HG03025 (cell line): ENCODE measurements at regions not wholly inside any gene's neighbourhood (a gene's known extent, or its start where the extent isn't known, plus 50 kb on each side); places are given as distances from the start of the nearest gene placed in this dataset.

Experiments used
- ATAC-seq: cut with Tn5 transposase; IDR thresholded peaks from one replicate; pipeline ENCODE4 v1.9.1; 2021; ENCODE audit warnings: mild to moderate bottlenecking, moderate library complexity; ENCODE audit not compliant: unreplicated experiment, low FRiP score

DNA sequence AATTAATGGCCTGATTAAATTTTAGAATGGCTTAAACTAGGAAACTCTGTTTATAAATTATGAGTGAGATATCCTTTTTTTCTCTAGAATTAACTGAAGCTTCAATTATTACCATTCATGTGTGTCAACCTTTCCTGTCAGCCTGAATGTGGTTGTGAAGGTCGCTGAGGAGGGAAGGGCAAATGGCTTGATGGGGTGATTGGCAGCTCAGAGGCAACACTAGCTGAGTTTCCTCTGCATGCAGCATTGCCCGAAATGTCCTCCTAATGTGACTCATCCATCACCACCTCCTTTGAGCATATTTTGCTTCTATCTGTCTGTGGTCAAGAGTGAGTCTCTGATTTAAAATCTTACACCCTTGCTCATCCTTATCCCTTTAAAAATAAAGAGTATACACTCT lies 281.9 kb downstream of the TENT4A start:
- ATAC-seq, result no peak

DNA sequence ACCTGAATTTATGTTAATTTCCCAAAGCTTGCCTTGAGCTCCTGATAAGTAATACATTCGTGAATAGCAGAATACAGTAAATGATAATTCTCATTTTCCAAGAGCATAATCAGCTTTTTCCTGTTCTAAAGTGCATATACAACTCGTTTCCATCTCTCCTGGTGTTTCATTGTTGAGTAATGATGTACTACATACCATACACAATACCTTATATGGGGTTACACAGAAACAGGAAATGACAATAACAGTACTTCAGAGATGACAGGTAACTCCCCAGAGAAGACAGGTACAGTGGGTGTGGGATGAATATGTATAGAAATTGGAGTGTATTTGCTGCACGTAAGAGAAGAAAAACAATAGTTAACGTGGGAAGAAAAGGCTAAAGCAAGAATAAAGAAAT lies 287.1 kb downstream of the TENT4A start:
- ATAC-seq, result no peak

DNA sequence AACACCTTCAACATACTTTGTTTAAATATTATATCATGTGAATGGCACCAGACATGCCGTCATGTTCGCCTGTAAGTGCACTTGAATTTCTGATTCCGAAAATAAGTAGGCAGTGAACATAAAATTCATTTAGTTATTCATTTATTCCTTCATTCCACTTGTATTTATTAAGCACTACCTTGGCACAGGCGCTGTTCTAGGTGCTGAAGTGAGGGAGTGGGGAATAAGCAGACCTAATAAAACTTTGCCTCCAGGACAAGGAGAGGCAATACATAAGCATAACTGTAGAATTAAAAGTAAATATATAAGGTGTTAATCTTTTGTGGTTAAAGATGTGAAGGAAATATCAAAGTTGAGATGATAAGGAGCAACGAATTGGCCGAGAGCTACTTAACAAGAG lies 297.4 kb downstream of the TENT4A start:
- ATAC-seq, result no peak

DNA sequence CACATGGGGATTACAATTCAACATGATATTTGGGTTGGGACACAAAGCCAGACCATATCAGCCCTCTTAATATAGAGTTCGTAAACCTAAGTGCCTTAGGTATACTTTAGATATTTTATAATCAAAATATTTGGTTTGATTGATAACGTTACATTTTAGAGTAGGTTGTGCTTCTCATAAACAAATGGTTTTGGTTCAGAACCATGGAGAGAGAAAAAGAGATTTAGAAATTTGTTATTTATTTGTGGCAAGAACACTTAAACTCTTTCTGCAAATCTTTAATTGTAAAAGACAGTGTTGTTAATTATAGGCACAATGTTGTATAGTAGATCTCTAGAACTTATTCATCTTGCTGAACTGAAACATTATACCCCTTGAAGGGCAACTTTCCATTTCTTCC lies 298.8 kb downstream of the TENT4A start:
- no peak for ATAC-seq

DNA sequence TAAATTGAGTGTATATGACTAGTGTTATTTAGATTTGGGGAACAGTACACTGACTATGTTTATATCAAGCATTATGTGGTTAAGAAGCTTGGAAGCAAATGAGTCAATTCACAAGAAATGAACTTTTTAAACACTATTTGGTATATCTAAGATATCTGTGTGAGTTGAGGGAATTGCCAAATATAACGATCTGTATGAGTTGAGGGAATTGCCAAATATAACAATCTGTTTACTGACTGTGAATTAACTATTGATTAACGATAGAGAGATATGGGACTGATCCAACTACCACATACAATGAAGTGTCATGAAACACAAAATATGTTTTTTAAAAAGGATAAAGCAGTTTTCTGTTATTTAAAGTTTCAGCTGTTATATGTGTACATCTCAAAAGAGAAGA lies 301.4 kb downstream of the TENT4A start:
- ATAC-seq, result no peak

DNA sequence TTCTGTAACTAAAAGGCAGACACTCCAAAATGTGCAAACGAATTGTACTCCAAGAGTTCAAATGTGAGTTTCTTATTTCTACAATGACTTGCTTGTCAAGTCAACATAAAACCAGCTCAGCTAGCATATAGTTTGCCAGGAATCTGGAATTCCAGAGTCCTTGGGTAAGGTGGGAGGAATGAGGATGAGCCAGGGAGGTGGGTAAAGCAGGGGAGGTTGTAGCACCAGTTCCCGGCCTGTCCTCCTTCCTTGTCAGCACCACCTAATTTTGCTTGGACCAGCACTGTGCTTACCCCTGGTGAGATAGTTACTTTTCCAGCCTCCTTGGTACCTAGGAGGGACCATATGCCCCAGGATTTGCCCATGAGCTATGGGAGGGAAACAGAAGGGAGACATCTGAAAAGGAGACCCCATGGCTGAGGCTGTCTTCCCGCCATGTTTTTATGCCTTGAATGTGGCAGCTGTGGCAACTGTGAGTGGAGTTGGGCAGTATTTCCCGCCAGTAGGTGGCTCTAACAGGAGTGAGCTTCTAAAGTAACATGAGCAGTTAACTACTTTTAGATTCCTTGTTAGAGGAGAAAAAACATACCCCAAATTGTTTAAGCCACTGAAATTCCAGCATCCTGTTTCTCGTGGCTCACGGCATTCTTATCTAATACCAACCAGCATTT lies 302.5 kb downstream of the TENT4A start:
- ATAC-seq, result no peak

DNA sequence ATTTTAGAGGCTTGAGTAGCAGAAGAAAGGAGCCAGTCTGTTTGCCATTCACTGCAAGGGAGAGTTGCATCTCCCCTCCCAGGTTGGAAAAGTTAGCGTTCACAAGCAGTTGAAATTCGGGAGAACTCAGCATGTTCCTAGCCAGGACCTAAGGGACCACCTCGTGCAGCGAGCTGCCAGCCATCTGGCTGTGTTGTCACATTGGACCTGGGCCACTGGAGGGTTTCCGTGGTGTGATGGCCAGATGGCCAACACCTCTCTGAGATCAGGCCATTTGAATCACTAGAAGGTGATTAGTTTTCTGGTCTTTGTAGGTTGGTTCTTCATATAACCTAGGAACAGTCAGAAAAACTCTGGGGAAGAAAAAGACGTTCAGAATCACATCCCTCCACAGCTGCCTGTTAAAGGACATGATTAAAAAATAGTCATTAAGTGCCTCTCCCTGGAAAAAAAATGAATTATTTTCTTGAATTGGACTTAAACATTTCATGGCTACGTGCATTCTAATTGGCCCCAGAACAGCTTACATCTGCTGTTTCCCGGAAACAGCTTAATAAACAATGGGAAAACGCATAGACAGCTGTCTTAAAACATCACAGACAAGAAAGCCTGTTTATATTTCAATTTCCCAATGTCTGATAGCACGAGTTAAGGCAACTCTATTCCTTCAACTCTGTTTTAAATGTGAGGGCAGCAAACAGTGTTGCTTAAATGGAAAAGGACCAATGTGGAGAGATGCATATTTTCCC lies 303.9 kb downstream of the TENT4A start:
- ATAC-seq, result no peak

DNA sequence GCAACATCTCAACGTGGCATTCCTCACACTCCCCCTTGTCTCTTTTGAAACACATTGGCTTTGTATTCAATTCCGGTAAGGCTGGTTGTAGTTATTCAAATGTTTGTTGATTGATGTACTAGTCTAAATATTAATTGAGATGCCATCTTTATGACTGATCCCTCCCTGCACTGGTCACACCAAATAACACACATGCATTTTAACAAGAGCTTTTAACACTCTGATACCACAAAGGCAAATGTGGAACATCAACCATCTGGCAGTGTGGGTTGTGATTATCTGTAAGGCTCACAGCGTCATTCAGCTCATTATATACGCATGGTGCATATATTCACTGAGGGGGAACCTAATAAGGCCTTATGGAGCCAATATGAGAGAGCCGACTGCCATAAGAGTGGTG lies 305.0 kb downstream of the TENT4A start:
- no peak for ATAC-seq

DNA sequence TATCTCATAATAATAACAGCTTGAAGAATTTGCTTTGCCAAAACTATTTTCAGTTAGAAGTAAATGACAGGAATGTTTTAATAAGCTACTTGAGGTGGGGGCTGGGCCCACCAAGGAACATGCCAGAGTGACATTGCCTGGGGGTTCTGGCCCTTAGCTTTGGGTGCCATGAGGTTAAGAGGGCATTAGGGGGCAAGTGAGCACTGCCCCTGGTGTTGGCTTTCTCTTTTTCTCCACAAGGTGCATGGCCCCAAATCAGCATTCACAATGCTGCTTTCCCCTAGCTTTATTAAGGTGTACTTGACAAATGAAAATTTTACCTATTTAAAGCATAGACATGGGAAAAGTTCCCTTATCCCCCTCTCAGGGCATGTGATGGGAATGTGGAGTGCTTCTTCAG lies 305.4 kb downstream of the TENT4A start:
- no peak for ATAC-seq

DNA sequence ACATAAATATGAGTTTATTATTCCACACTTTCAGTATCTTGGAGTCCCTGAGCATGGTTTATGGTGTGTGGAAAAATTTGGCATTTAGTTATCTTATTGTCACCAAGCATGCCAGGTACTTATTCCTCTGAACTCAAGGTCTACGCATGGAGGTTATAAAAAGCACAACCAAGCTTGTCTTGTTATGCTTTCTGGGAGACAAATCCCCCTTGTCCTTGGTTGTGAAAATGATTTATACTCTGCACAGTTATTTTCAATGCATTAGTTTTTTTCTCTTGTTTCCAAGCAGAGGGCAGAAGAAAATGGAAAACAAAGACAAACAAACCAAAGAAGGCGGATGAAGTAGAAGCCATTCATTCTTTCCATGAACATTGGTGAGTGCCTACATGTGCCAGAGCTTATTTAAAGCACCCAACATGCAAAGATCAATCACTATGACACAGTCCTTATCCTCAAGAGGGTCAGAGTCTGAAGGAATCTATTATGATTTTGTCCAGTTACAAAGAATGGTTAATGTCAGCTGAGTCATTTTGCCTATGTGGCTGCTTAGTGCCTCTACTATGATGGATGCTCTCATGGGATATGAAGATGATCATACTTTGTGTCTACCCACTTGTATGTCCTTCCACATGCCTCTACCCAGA lies 323.1 kb downstream of the TENT4A start:
- ATAC-seq, result no peak

DNA sequence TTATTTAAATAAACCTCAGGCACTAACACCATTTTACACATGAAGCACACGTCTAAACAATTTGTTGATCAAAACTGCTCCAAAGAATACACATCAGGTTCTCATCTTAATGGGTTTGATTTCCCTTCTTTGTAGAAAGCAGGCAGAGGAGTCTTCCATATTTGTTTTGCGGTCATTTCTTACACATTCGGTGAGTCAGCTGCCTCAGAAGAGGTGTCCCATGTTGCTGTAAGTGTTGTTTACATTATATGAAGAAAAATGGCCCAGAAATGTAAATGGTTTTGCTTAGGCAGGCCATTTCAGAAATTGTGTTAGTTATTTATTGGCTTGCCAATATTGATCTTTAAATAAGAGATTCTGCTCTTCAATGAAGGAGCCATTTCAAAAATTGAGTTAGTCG lies 325.8 kb downstream of the TENT4A start:
- no peak for ATAC-seq

DNA sequence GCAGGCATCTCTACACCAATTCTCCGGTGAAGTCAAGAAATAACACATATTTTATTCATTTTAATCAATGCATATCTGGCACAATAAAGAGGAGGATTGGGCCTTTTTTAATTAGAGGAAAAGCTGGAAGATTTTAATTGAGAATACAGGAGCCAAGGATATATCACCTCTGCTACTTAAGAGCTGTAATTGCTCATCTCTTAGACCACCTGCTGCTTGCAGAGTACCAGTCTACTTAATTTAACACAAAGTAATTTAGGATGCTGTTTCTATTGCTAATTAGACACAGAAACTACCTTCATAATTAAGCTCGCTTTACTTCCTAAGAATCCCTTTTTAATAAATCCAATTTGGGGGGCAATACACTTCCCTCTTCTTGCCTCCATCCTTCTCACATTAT lies 326.9 kb downstream of the TENT4A start:
- no peak for ATAC-seq

DNA sequence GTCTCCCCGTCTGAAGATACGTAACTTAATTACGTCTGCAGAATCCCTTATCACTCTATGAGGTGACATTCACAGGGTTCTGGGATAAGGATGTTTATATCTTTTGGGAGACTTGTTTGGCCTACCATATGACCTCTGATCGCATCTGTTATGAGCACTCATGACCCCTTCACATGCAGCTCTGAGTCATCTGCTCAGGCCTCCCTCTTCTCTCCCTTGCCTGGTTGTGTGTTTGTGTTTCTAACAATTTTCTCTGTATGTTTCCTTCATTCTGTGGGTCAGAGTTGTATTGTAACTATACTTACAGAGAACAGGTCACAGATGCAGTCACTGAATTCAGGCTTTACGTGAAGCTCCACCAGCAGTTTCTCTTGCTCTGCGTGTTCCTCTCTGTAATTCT lies 330.6 kb downstream of the TENT4A start:
- no peak for ATAC-seq

DNA sequence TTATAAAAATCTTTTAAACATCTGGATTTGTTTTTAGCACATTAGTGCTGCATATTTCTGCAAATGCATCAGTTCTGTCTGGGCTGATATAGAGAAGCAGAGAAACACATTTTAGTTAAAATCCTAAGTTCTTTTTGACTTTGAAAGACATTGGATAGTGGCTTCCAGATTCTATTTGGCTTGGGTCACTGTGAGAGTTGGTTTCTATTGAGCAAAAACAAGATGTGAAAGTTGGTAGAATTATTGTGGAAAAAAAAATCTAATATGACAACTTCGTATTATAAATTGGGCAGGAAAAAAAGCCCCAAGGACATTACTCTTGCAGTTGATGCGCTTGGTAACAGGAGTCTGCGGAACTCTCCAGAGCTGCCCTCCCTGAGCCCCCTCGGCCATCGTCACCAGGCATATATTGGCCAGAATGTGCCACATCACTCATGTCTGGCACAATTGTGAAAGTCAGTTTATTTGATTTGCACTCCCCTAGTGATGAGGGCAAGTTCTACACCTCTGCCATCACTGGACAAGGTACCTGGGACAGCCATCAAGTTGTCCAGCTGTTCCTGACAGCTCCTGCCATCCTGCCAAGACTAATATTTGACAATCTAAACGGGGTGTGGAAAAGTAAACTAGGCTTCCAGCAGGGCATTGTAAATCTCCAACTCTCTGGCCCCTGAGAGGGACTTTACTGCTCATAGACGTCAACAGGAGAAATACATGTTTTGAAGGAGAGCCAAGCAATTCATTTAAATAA lies 334.5 kb downstream of the TENT4A start:
- ATAC-seq, result no peak

DNA sequence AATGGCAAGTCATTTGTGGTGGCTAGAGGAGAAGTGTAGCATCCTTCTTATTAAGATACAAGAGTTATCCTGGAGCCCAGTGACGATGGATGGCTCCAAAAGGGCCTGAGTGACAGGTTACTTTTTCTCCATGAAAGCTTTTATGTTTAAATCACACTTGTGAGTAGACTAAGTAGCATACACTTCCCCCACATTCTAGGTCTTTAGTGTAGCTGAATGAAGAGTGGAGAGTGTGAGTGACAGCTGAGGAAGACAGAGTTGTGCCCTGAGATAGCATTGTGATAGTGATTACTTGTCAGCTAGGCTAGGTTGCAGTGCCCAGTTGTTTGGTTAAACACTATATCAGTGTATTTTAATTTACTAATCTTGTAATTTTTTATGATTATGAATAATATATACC lies 337.8 kb downstream of the TENT4A start:
- no peak for ATAC-seq

DNA sequence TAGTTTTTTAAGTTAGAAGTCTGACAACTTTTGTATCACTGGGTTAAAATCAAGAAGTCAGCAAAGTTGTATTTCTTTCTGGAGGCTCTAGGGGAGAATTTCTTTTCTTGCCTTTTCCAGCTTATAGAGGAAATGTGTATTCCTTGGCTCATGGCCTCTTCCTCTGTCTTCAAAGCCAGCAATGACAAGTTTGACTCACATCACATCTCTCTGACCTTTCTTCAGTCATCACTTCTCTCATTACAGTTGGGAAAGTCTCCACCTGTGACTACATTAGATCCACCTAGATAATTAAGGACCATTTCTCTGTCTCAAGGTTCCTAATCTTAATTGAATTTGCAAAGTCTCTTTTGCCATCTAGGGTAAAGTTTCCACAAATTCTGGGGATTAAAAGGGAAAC lies 339.9 kb downstream of the TENT4A start:
- ATAC-seq, result no peak

DNA sequence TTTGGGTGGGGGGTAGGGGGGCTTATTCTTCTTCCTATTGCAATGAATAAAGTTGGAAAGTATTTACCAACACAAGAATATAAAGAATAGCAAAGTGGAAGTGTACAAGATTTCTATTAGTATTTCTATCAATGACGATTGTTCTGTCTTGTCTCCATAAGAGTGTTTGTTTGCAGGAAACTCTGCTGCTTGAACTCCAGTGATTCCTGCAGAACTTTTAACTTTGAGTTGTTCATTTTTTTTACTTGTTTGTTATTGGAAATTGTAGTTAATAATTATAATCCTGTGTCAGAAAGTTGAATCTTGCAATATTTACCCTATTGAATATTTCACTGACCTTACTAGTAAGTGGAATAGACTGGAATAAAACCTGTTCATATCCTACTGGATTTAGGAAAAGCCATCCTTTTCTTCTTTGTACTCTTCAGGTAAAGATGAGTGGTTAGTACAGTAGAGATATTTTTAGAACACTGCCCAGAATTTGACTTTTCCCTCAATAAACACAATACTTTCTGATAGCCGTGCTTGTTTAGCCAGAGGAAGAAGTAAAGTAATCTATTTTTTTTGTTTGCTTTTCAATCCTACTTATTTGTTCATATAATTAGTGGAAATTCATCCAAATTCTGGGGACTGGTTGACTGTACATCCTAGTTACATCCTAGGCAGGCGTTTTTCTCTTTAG lies 340.4 kb downstream of the TENT4A start:
- ATAC-seq, result no peak

DNA sequence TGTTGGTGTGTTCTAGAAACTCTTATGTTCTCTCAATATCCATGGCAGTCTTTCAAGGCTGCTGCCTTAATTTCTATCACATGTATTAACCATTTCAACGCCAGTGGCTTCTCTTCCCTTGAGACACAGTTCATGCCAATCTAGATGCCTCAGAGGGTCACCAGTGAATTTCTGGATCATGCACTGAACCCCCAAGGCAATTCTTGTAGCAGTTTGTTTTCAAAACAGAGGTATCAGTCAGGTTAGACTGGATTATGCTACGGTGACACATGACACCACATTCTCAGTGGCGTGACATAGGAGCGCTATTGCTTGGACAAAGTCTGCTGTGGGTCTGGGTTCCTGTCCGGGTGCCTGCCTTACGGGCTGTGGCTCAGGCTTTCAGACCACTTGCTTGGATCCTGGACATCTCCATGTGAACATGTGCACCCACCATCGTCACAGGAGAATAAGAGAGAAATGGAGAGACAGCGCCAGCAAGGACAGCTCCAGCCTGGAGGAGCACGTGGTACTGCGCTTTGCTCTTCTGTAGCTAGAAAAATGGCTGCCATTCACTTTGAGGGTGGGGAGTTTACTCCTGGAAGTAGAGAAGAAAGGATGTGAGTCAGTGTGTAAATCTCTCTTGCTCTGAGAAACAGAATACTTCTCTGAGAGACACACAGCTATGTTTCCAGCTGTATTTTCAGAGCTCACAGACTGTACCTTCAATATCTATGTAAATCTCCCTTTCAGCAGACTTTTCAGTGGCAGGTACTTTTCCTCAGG lies 329.3 kb upstream of the ADCY2 start:
- ATAC-seq, result no peak

DNA sequence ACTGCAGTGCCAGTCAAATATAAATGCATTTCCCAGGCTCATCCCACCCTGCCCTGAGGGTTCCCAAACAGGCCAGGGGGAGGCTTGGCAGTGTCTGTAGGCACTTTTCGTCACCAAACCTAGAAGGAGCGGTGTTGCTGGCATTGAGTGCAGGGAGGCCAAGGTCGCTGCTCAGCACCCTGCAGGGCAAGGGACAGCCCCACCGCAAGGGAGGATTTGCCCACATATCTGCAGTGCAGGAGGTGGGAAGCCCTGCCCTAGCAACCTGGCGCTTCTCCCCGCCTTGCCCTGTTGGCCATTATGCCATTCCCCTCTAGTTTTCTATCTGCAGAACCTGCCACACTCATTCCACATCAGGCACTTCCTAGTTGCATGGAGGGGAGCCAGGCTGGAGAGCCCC lies 327.8 kb upstream of the ADCY2 start:
- no peak for ATAC-seq

DNA sequence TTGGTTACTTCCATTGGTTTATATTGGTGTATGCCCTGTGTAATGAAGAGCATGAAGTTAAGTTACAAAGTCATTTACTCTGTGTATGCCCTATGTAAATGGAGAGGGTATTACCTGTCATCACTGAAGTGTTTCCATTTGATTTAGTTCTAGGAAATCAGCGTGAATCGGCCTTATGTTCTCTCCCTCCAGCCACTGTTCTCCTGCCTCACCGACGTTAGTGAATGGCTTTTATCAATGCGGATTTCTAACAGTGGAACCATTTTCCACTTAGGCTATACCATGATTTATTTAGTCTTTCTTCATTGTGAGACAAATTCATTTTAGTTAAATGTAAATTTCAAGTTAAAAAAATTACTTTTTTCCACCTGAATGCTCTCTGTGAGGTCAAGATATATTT lies 327.0 kb upstream of the ADCY2 start:
- no peak for ATAC-seq
